ENCODE measurements at regions not wholly inside any gene's neighbourhood (a gene's known extent, or its start where the extent isn't known, plus 50 kb on each side); places are given as distances from the start of the nearest gene placed in this dataset.

- Mint-ChIP-seq H3K4me3 (no peak overlapping the region), H3K9me3 (no peaks in the 10 kb centered on the region), H3K27me3 (no peaks in the 10 kb centered on the region), H3K36me3 (no peaks in the 10 kb centered on the region), H3K4me1 (ENCODE audit: low read depth) (no peaks in the 10 kb centered on the region), H3K27ac (no peak overlapping the region)
- CTCF ChIA-PET: interaction anchor here (0.6 to 1.0 kb wide), 2 partner anchors 35 to 240 kb away, joined by 4 to 5 read pairs; no protein-coding TSS in a partner anchor
- intact Hi-C loops (cut with micrococcal nuclease): loop anchor here (10.0 kb wide), 2 partner anchors 308 to 1048 kb away; no protein-coding TSS in a partner anchor
- DNase-seq: no peak
- POLR2A ChIA-PET: no interaction called here
These were observed 78.7 kb upstream of the PTPN3 start for GRCh38 chr9:109576762-109577161.

DNA sequence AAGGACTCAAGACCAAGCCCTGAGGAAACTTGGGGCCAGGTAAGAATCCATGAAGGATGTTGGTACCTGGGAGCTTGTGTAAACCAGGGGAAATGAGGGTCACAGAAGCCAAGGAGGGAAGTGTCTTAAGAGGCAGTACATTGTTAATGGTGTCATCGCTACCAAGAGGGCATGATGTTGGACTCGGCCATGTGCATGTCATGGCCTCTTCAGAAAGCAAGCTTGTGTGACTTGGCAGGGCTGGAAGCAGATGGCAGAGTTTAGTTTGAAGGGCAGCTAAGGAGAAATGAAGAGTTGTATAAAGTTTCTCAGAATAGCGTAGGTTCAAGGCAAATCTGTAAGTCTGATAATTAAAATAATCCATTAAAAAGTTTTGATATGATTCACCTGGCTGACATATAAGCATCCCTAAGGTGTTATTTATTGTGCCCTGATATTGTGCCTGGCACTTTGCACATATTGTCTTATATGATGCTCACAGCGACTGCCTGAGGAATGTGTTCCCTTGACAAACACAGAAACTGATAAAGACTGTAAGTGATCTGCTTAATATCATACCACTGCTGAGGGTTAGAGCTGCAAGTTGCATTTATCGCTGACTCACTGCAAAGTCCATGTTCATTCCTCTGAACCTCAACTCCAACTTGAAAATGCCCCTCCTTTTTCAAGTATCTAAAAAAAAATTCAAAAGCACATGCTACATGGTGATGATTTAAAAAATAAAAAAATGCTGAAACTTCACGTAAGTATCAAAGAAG is 81.3 kb upstream of the PTPN3 start:
- H3K9me3 Mint-ChIP-seq: no peaks in the 10 kb centered on the region
- H3K4me3 Mint-ChIP-seq: no peak overlapping the region
- ChIA-PET CTCF (no interaction called here), POLR2A (no interaction called here)
- intact Hi-C loops (cut with micrococcal nuclease): loop anchor here (10.0 kb wide), 2 partner anchors 305 to 1045 kb away; no protein-coding TSS in a partner anchor
- H3K27me3 Mint-ChIP-seq: no peaks in the 10 kb centered on the region
- H3K4me1 Mint-ChIP-seq (ENCODE audit: low read depth): no peaks in the 10 kb centered on the region
- no peak overlapping the region for H3K27ac Mint-ChIP-seq
- no peak for DNase-seq
- no peaks in the 10 kb centered on the region for H3K36me3 Mint-ChIP-seq

- intact Hi-C loops (cut with micrococcal nuclease): no loop called here
- Mint-ChIP-seq H3K27ac (no peak overlapping the region), H3K36me3 (no peaks in the 10 kb centered on the region), H3K4me3 (no peak overlapping the region), H3K27me3 (no peaks in the 10 kb centered on the region), H3K9me3 (no peaks in the 10 kb centered on the region), H3K4me1 (ENCODE audit: low read depth) (no peaks in the 10 kb centered on the region)
- CTCF ChIA-PET: no interaction called here
- no peak for DNase-seq
- POLR2A ChIA-PET: no interaction called here
These were observed 84.3 kb upstream of the PTPN3 start for GRCh38 chr9:109582386-109582785.

- Mint-ChIP-seq H3K27ac (no peak overlapping the region), H3K9me3 (peaks cover 2% of the 10 kb centered on the region), H3K4me3 (no peak overlapping the region), H3K36me3 (no peaks in the 10 kb centered on the region), H3K27me3 (no peaks in the 10 kb centered on the region), H3K4me1 (ENCODE audit: low read depth) (no peaks in the 10 kb centered on the region)
- ChIA-PET CTCF (interaction anchor here (1.7 kb wide), 1 partner anchor 10 kb away, joined by 6 read pairs; no protein-coding TSS in a partner anchor), POLR2A (no interaction called here)
- DNase-seq: no peak
- intact Hi-C loops (cut with micrococcal nuclease): no loop called here
These were observed 86.1 kb upstream of the PTPN3 start for GRCh38 chr9:109584205-109584604.

DNA sequence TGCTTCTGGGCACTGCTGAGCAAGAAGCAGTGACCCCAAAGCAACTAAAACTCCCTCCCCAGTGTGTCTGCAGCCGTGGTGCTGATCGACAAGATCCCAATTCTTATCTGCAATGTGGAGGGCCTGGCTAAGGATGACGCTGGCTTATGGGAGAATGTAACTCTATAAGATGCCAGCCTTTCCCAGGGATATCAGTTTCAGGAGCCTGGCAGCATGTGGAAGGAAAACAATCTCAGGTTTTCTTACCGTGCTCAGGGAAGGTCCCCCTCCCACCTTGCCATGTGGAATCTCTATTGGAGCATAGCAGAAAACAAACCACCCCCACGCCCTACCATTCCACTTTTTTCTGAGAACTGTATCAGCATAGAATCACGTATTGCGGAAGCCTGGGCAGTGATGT is 87.7 kb upstream of the PTPN3 start:
- H3K36me3 Mint-ChIP-seq: no peaks in the 10 kb centered on the region
- ChIA-PET CTCF (no interaction called here), POLR2A (no interaction called here)
- no peak for DNase-seq
- no peak overlapping the region for H3K4me3 Mint-ChIP-seq
- H3K4me1 Mint-ChIP-seq (ENCODE audit: low read depth): no peaks in the 10 kb centered on the region
- H3K27ac Mint-ChIP-seq: no peak overlapping the region
- intact Hi-C loops (cut with micrococcal nuclease): no loop called here
- peaks cover 8% of the 10 kb centered on the region for H3K9me3 Mint-ChIP-seq
- H3K27me3 Mint-ChIP-seq: no peaks in the 10 kb centered on the region

- CTCF ChIA-PET: no interaction called here
- no peak overlapping the region for H3K27ac Mint-ChIP-seq
- no peaks in the 10 kb centered on the region for H3K4me1 Mint-ChIP-seq (ENCODE audit: low read depth)
- H3K4me3 Mint-ChIP-seq: no peak overlapping the region
- H3K27me3 Mint-ChIP-seq: no peaks in the 10 kb centered on the region
- DNase-seq: no peak
- no peaks in the 10 kb centered on the region for H3K36me3 Mint-ChIP-seq
- POLR2A ChIA-PET: no interaction called here
- H3K9me3 Mint-ChIP-seq: peaks cover 8% of the 10 kb centered on the region
- intact Hi-C loops (cut with micrococcal nuclease): no loop called here
These were observed 88.9 kb upstream of the PTPN3 start for GRCh38 chr9:109586993-109587392.

DNA sequence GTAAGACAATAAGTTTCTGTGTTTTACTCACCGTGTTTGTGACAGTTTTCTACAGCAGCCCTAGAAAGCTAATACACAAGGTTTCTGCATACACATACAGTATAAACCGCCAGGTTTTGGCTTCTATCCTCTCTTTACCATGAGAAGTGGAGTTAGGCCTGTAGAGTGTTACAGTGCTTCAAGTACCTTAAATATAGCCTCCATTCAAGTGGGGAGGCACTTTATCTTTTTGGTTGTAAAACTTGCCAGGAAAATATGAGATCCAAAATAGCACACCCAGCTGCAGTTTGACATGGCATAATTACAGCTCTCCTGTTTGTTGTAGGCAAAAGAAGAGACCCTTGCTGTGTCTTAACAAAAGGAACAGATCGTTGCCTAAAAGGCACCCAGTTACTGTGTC is 90.3 kb upstream of the PTPN3 start:
- Mint-ChIP-seq H3K4me1 (ENCODE audit: low read depth) (no peaks in the 10 kb centered on the region), H3K27ac (no peak overlapping the region), H3K9me3 (peaks cover 8% of the 10 kb centered on the region), H3K4me3 (no peak overlapping the region), H3K36me3 (no peaks in the 10 kb centered on the region), H3K27me3 (peaks cover 3% of the 10 kb centered on the region)
- ChIA-PET POLR2A (no interaction called here), CTCF (no interaction called here)
- DNase-seq: no peak
- intact Hi-C loops (cut with micrococcal nuclease): no loop called here

- Mint-ChIP-seq H3K27ac (no peak overlapping the region), H3K9me3 (peaks cover 8% of the 10 kb centered on the region), H3K4me3 (no peak overlapping the region), H3K27me3 (peaks cover 3% of the 10 kb centered on the region), H3K36me3 (no peaks in the 10 kb centered on the region), H3K4me1 (ENCODE audit: low read depth) (no peaks in the 10 kb centered on the region)
- ChIA-PET CTCF (no interaction called here), POLR2A (no interaction called here)
- intact Hi-C loops (cut with micrococcal nuclease): no loop called here
- no peak for DNase-seq
These were observed 92.9 kb upstream of the PTPN3 start for GRCh38 chr9:109590966-109591365.

GRCh38 chr9:109591691-109592090 is 93.6 kb upstream of the PTPN3 start:
- DNase-seq: no peak
- CTCF ChIA-PET: no interaction called here
- H3K4me1 Mint-ChIP-seq (ENCODE audit: low read depth): no peaks in the 10 kb centered on the region
- intact Hi-C loops (cut with micrococcal nuclease): no loop called here
- POLR2A ChIA-PET: no interaction called here
- peaks cover 8% of the 10 kb centered on the region for H3K9me3 Mint-ChIP-seq
- H3K27me3 Mint-ChIP-seq: peaks cover 3% of the 10 kb centered on the region
- no peaks in the 10 kb centered on the region for H3K36me3 Mint-ChIP-seq
- no peak overlapping the region for H3K4me3 Mint-ChIP-seq
- no peak overlapping the region for H3K27ac Mint-ChIP-seq

- POLR2A ChIA-PET: no interaction called here
- CTCF ChIA-PET: no interaction called here
- Mint-ChIP-seq H3K36me3 (no peaks in the 10 kb centered on the region), H3K4me3 (no peak overlapping the region), H3K27me3 (peaks cover 3% of the 10 kb centered on the region), H3K27ac (no peak overlapping the region), H3K4me1 (ENCODE audit: low read depth) (no peaks in the 10 kb centered on the region), H3K9me3 (peaks cover 8% of the 10 kb centered on the region)
- intact Hi-C loops (cut with micrococcal nuclease): no loop called here
- no peak for DNase-seq
These were observed 95.5 kb upstream of the PTPN3 start for GRCh38 chr9:109593612-109594011.

DNA sequence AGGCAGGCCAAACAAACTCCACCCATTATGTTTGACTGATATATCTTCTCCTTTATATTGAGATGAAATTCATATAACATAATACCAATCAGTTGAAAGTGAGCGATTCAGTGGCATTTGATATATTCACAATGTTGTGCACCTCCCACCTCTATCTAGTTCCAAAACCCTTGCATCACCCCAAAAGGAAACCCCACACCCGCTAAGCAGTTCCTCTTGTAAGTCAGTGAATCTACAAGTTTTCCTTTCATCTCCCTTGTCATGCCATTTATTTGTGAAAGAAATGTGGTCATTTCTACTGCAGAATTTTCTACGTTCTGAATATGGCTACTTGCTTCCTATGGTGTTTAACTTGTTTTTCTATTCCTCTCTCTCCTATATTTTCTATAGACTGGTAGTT is 99.4 kb upstream of the PTPN3 start:
- H3K36me3 Mint-ChIP-seq: no peaks in the 10 kb centered on the region
- no peaks in the 10 kb centered on the region for H3K4me1 Mint-ChIP-seq (ENCODE audit: low read depth)
- no peaks in the 10 kb centered on the region for H3K9me3 Mint-ChIP-seq
- peaks cover 3% of the 10 kb centered on the region for H3K27me3 Mint-ChIP-seq
- no peak overlapping the region for H3K4me3 Mint-ChIP-seq
- no peak overlapping the region for H3K27ac Mint-ChIP-seq
- ChIA-PET POLR2A (no interaction called here), CTCF (no interaction called here)
- intact Hi-C loops (cut with micrococcal nuclease): no loop called here
- no peak for DNase-seq

DNA sequence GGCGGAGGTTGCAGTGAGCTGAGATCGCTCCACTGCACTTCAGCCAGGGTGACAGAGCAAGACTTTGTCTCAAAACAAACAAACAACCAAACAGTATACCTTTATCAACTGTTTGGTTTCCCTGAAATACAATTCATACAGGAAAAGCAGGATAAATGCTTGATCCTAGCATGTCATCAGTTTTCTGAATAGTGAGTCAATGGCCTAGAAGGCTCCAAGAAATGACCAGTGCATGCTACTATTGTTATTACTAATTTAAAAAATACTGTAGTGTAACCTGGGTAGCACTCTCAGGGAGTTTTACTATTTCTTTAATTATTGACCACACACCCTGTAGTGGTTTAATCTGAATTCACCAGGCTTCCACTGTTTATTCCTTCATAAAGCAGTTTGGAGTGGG is 101.0 kb upstream of the PTPN3 start:
- POLR2A ChIA-PET: no interaction called here
- no peak overlapping the region for H3K27ac Mint-ChIP-seq
- CTCF ChIA-PET: no interaction called here
- H3K9me3 Mint-ChIP-seq: no peaks in the 10 kb centered on the region
- DNase-seq: no peak
- H3K36me3 Mint-ChIP-seq: no peaks in the 10 kb centered on the region
- H3K4me3 Mint-ChIP-seq: no peak overlapping the region
- no peaks in the 10 kb centered on the region for H3K4me1 Mint-ChIP-seq (ENCODE audit: low read depth)
- intact Hi-C loops (cut with micrococcal nuclease): no loop called here
- H3K27me3 Mint-ChIP-seq: no peaks in the 10 kb centered on the region

DNA sequence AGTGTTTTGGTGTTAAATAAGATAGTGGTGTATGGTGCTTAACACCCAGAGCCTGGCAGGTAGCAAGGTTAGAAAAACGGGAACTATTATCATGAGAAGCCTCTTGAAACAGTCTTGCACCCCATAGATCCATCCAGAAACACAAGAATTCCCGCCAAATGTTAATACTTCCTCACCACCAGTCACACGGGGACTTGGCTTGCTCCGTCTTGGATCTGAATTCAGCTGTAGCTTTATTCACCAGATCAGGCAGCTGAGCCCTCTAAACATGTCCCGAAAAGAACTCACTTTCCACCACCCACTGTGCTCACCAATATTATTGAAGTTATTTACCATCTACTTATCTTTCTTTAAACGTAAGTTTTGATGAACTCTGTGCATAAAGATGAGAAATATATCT is 101.6 kb upstream of the PTPN3 start:
- Mint-ChIP-seq H3K4me1 (ENCODE audit: low read depth) (no peaks in the 10 kb centered on the region), H3K36me3 (no peaks in the 10 kb centered on the region), H3K9me3 (no peaks in the 10 kb centered on the region), H3K27ac (no peak overlapping the region), H3K4me3 (no peak overlapping the region), H3K27me3 (no peaks in the 10 kb centered on the region)
- no peak for DNase-seq
- ChIA-PET CTCF (no interaction called here), POLR2A (no interaction called here)
- intact Hi-C loops (cut with micrococcal nuclease): no loop called here

Measured in activated CD4-positive, alpha-beta memory T cell treated with anti-CD3 and anti-CD28 coated beads for 36 hours (primary cell).